ENCODE measurements at regions not wholly inside any gene's neighbourhood (a gene's known extent, or its start where the extent isn't known, plus 50 kb on each side); places are given as distances from the start of the nearest gene placed in this dataset.
"Not testable (repeated sequence)": the region's sequence is repeated elsewhere in the genome, so short reads cannot be mapped to it uniquely, and the experiment has no call there.

DNA sequence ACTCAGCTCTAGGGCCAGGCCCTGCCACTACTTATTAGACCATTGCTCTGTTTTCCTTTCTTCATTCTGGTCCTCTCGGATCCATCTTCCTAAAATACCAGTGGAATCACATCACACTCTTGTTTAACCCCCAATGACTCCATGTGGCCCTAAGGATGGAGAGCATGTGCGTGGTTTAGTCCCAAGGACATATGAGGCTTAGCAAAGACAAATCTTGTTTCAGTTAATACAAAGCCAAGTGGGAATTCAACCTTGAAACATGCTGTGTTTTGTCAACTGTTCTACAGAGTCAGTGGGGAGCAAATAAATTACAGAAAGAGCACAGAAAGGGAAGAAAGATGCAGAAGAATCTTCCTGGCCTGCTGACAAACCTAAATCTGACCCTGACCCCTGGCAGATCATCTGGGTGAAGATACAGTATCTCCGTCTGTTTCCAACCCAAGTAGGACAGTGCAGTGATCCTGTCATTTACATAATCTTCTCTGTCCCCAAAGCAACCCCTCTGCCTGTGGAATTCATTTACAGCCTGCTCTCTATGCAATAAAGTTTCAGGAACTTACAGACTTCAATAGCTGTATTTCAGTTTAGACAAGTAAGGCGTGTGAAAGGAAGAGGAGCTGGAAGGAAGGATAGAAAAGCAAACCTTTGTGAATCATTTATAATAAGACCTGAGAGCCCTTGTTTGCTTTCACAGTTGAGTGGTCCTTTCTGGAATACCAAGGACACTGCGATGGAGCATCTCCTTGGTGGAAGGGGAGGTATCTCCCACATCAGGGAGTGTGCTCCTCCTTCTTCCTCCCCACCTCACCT lies 144.0 kb downstream of the THBS2 start:
- ATAC-seq = no peak
- intact Hi-C loops (cut with micrococcal nuclease) = no loop called here

DNA sequence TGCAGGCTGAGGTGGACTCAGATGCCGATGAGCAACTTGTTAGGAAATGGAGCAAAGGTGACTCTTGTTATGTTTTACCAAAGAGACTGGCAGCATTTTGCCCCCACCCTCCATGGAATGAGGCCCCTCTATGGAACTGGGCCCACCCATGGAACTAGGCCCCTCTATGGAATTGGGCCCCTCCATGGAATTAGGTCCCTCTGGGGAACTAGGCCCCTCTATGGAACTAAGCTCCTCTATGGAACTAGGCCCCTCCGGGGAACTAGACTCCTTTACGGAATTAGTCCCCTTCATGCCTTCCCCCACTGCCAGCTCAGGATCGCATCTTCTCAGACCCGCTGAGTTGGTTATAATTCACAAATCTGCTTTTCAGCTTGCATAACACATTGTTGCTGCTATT lies 144.9 kb downstream of the THBS2 start:
- intact Hi-C loops (cut with micrococcal nuclease) = no loop called here
- no peak for ATAC-seq
- DNase-seq = no peak

More for the DNA sequence above, 144.0 kb downstream of the THBS2 start:
- no peak for DNase-seq

DNA sequence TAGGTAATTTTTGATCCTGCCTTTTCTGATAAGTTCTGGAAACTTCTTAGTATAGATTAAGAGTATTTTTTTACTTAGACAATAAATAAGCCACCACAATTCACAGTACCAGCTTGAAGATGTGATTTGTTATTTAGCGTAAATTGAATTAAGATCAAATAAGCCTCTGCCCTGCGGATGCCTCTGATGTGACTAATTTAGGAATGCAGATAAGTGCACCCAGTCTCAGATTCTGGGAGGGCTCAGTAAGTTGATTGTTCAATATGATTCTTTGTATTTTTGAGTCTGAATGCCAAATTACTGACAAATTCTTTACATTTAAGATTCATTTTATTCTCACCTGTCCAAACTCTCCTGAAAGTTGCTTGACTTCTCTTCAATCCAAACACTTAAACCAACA lies 147.5 kb downstream of the THBS2 start:
- intact Hi-C loops (cut with micrococcal nuclease) = no loop called here
- DNase-seq = no peak
- ATAC-seq = no peak

DNA sequence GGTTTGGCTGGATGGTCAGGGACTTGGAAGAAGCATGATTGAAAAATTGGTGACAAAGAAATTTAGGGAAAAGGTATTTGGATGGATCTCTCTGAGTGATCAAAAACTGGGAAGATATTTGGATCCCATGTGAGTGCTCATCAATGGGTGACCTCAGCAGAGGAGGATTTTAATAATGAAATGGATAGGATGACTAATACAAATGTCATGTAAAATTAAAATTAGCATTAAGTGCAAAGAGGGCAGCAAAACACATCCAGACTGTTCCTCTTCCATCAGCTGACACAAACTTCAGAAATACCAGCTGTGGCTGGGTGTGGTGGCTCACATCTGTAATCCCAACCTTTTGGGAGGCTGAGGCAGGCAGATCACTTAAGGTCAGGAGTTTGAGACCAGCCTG lies 151.7 kb downstream of the THBS2 start:
- intact Hi-C loops (cut with micrococcal nuclease) = no loop called here
- no peak for ATAC-seq

DNA sequence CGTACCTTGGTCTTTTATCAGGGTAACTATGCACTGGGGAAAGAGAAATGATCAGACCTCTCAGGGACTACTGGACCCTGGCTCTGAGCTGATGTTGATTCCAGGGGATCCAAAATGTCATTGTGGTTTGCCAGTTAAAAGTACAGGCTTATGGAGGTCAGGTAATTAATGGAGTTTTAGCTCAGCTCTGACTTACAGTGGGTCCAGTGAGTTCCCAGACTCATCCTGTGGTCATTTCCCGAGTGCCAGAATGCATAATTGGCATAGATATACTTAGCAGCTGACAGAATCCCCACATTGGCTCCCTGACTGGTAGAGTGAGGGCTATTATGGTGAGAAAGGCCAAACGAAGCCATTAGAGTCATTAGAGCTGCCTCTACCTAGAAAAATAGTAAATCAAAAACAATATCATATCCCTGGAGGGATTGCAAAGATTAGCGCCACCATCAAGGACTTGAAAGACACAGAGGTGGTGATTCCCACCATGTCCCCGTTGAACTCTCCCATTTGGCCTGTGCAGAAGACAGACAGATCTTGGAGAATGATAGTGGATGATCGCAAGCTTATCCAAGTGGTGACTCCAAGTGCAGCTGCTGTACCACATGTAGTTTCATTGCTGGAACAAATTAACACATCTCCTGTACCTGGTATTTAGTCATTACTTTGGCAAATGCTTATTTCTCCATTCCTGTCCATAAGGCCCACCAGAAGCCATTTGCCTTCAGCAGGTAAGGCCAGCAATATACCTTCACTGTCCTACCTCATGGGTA lies 152.4 kb downstream of the THBS2 start:
- intact Hi-C loops (cut with micrococcal nuclease) = no loop called here
- DNase-seq (no peak), ATAC-seq (no peak)

More for the DNA sequence above, 151.7 kb downstream of the THBS2 start:
- DNase-seq = no peak

DNA sequence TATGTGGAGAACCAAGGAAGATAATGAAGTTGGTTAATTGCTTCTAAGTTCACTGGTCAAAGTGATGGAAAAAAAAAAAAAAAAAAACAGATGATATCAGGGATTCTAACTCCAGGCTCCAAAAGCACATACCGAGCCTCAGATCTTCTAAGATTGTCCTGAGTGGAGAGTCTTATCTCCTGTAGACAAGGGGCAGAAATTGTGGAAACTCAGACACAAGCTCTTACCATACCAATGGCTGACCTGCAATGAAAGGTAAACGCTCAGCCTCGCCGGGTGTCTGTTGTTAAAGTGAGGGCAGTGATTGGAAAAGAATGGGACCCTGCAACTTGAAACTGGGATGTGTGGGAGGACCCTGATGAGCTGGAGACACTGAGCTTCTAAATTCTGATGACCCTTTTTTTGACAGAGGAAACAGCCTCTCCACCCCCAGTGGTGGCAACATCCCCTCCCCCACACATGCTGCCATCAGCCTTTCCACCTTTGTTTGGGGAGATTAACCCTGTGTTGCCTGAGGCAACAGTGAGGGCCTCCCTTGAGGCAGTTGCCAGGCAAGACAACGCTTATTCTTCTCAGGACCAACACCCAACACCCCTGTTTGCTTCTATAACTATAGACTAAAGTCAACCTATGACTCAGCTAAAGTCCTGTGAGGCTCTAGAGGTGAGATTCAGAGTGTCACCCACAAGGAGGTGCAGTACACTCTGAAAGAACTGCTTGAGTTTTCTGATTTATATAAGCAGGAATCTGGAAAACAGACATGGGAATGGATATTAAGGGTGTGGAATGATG lies 154.0 kb downstream of the THBS2 start:
- DNase-seq (no peak), ATAC-seq (no peak)
- intact Hi-C loops (cut with micrococcal nuclease) = no loop called here

DNA sequence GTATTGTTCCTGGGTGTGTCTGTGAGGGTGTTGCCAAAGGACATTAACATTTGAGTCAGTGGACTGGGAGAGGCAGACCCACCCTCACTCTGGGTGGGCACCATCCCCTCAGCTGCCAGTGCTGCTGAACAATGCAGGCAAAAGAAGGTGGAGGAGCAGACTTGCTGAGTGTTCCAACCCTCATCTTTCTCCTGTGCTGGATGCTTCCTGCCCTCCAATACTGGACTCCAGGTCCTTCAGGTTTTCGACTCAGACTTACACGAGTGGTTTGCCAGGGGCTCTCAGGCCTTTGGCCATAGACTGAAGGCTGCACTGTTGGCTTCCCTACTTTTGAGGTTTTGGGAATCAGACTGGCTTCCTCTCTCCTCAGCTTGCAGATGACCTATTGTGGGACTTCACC lies 155.0 kb downstream of the THBS2 start:
- DNase-seq; intact Hi-C loops (cut with micrococcal nuclease); ATAC-seq: not testable (repeated sequence)

DNA sequence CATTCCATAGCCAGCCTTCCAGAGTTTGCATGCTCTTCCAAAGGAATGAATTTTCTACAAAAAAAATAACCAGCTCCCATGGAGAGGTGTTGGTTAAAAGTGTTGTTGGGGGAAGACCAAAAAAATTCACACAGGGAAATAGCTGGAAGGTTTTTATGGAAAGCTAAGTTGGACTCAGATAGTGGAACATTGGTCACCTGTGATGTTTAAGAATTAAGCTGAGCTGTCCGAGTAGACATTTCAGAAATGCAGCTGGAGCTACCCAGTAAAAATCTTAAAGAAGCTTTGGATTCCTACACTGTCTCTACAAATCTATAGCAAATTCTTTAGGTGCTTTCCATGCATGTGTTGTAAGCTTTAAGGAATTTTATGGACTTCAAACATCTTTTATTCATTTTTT lies 155.5 kb downstream of the THBS2 start:
- intact Hi-C loops (cut with micrococcal nuclease) = no loop called here
- ATAC-seq = no peak

DNA sequence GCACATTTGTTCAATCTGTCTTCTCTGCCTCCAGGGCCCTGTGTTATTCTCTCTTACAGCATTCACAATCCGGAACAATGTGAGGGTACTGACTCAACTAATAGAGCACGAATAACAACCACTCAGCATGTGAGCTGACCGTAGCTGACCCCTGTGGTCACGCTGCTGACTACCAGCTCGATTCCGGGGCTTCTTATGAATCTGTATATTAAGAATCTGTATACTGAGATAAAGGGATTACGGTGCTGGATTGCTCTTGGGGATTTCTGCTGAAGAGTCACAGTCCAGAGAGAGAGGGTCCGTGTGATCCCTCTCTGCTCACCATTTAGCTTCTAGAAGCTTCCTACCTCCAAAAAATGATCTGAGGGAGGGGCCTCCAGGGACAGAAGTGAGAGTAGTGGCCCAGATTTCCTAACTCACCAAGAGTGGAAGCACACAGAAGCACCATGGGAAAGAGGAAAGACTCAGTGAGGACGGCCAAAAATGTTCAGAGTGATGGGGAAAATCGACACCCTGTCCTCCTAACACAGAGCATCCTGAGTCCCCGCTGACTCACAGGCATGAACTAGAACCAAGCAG lies 156.2 kb downstream of the THBS2 start:
- ATAC-seq (peak; percentile 82), DNase-seq (no peak)

More for the DNA sequence above, 155.5 kb downstream of the THBS2 start:
- DNase-seq = no peak

DNA sequence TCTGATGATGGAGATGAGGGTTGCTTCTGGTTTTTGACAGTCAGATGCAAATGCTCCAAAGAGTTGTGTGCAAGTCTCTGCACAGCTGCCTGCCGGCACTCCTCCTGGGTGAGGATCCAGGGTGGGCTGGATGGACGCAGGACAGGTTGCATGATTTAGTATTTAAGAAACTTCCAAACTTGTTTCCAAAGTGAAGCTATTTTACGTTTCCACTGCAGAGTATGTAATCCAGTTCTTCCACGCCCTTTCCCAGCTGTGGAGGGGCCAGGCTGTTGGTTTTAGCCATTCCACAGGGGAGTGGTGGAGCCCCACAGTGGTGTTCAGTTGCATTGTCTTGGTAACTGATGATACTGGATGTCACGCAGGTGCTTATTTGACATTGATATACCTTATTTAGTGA lies 157.3 kb downstream of the THBS2 start:
- intact Hi-C loops (cut with micrococcal nuclease) = no loop called here
- DNase-seq (no peak), ATAC-seq (no peak)

More for the DNA sequence above, 156.2 kb downstream of the THBS2 start:
- intact Hi-C loops (cut with micrococcal nuclease) = no loop called here

DNA sequence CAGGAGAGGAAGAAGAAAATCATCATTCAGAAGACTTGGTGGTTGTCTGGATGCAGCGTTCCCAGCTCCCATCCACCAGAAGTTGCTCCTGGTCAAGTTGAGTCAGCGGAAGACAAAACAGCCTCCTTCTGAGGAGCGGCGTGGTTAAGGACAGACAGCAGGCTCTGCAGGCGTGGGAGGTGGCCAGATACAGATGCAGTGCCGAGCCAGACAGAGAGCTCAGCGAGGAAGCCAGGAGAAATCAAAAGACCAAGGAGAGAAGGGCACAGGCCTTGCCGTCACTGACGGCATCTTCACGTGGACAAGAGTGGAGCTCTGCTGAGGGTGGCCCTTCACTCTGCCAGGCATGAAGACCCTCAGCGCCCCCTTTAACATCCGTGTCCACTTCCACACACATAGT lies 158.5 kb downstream of the THBS2 start:
- DNase-seq = no peak
- intact Hi-C loops (cut with micrococcal nuclease) = no loop called here
- ATAC-seq = no peak

DNA sequence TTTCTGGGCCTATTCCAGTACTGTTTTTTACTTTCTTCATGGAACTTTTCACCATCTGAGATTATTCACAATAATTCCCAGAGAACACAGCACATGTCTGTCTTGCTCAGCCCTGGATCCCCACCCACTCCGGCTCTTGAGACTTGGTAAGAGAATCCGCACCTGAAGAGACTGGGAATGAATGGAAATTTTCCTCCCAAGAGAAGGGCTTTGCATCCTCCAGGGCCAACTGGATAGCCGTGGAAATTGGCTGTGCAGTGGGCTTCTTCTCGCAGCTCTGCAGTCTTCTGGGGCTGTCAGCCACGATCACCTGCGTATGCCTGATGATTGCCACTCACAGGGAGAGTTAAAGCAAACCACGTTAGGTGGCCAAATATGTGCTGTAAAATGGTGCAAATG lies 159.1 kb downstream of the THBS2 start:
- intact Hi-C loops (cut with micrococcal nuclease) = no loop called here
- DNase-seq (no peak), ATAC-seq (no peak)

DNA sequence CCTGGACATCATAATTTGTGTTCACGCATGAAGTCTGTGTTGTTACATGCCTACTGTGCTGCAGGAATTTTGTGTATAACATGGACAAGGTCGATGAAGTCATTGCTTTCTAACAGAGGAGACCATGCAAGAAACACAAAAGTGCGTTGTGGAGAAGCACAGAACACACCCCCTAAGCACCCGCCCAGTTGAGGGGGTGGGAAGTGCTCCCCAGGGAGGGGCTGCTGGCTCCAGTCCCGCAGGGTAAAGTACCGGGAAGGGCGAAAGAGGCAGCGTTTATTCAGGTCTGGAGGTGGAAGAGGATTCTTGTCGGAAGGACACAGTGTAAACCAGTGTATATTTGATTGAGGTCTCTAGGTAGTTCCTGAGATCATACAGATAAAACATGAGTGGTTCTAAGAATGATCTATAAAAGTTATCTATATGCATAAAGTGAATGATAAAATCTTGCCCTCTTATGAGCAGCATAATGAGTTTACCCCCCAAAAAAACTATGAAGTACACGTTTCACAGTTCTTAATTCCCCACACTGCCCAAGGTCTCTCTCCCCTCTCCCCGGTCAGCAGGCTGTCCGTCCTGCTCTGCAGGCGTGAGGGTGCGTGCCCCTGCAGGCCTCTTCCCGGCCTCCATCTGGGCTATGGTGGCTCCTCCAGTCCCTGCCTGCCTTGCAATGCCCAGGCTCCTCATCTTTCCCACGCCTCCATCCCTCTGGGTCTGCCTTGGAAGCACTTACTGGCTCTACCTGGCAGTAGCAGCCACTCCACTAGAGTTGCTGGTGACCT lies 159.7 kb downstream of the THBS2 start:
- ATAC-seq = no peak
- intact Hi-C loops (cut with micrococcal nuclease) = no loop called here
- DNase-seq = no peak

DNA sequence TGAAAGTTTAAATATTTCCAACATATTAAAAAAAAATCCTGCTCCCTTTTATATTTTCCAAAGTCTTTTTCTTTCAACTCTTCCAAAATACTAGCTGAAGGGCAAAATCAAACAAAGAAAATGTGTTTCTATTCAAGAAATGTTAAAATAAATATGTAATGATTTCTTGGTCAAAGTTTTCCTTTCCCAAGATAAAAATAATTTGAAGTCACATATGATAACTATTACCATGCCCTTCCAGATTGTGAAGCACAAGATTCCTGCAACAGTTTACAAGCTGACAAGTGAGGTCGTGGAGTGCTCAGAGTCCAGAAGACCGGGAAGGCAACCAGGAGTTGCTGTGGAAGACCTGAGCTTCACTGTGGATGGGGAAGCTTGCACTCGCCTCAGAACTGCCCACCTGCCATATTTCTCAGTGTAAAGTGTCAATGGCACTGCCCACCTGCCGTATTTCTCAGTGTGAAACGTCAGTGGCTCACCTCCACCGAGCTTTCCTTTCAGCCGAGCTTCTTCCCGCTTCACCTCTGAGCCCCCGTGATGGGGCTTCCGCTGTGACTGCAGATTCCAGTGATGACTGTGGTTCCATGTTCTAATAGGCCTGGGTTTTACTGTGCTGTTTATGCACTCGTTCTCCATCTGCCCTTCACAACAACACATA lies 160.5 kb downstream of the THBS2 start:
- DNase-seq = no peak
- intact Hi-C loops (cut with micrococcal nuclease) = no loop called here
- ATAC-seq = no peak

DNA sequence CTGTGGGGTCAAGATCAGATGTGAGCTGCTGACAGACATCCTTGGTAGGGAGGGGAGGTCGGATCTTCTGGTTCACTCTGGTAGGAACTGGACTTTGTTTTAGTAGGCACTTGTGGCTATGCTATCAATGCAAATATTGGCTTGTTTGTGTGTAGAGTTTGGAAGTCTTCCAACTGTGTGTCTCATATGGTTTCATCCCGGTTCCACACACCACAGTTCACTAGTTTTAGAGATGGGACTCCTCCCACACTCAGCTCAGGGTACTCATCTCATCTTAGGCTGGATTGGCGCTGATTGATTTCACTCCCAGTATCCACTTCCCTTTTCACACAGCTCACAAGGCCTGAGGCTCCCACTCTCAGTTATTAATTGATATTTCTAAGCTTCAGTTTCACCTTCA lies 161.3 kb downstream of the THBS2 start:
- intact Hi-C loops (cut with micrococcal nuclease) = no loop called here
- no peak for DNase-seq
- ATAC-seq = no peak

DNA sequence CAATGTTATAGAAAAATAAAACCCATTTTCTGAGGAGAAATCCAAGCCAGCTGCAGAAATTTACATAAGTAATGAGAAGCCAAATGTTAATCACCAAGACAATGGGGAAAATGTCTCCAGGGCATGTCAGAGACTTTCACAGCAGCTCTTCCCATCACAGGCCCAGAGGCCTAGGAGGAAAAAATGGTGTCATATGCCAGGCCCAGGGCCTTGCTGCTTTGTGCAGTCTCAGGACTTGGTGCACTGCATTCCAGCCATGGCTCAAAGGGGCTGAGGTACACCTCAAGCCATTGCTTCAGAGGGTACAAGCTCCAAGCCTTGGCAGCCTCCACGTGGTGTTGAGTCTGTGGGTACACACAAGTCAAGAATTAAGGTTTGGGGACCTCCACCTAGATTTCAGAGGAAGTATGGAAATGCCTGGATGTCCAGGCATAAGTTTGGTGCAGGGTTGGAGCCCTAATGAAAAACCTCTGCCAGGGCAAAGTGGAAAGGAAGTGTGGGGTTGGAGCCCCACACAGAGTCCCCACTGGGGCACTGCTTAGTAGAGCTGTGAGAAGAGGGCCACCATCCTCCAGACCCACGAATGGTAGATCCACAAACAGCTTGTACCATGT lies 163.0 kb downstream of the THBS2 start:
- ATAC-seq; DNase-seq; intact Hi-C loops (cut with micrococcal nuclease): not testable (repeated sequence)

DNA sequence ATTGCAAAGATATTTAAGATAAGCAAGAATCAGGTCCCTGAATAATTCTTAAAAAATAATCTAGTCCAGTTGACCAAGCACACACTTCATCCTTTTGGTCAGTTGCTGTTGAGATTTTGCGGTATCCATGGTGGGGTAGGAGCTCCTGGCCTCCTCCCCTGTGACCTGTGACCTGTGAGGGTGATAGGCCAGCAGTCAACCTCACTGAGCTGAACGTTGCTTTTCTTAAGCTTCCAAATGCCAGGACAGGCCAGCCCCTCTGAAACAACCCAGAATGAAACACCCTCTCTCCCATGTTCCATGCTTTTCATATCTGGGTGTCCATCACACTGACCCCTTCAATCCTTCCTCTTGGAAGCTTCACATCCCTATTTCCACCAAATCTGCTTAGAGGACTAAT lies 164.9 kb downstream of the THBS2 start:
- intact Hi-C loops (cut with micrococcal nuclease) = no loop called here
- ATAC-seq (no peak), DNase-seq (no peak)
